Skin of body (tissue), 1 donor: ENCODE measurements at regions not wholly inside any gene's neighbourhood (a gene's known extent, or its start where the extent isn't known, plus 50 kb on each side); places are given as distances from the start of the nearest gene placed in this dataset.
"Not testable (repeated sequence)": the region's sequence is repeated elsewhere in the genome, so short reads cannot be mapped to it uniquely, and the experiment has no call there.

ENCODE experiments used
- DNase-seq: peaks from one replicate; lab custom pipeline; 2025; lab: John Stamatoyannopoulos, UW

DNA sequence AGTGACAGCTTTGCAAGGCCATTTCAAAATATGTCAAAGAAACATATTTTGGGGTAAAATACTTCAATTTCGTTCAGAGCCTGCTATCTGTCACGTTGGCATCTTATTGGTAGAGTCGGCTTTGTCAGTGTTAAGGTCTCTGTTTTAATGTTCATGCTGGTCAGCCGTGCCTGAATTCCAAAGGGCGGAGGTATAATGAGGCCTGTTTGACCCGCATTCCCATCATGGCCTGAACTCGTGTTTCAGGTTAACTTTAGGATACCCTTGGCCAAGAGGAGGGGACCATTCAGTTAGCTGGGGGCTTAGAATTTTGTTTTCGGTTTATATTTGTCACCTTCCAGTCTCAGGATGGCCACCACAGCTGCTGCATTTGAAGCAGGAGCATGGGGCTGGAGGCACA is 236.4 kb downstream of the NFATC2 start:
- no peak for DNase-seq

DNA sequence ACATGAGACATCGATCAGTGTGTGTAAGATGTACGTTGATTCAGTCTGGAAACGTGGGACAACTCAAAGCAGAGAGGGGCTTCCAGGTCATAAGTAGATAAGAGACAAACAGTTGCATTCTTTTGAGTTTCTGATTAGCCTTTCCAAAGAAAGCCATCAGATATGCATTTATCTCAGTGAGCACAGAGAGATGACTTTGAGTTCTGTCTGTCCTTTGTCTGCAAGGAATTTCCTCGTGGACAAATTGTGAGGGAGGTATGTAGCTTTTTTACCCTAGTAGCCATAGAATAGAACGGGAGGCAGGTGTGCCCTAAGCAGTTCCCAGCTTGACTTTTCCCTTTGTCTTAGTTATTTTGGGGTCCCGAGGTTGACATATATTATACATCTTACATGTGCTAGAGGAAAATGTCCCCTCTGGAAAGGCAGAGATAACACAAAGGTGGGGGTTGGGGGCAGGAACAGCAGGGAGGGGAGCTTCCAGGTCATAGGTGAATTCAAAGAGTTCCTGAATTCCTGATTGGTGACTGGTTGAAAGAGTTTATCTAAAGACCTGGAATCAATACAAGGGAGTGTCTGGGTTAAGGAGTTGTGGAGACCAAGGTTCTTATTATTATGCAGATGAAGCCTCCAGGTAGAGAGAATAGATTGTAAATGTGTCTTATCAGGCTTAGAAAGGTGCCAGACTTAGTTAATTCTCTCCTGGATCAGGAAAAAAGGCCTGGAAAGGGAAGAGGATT is 237.0 kb downstream of the NFATC2 start:
- no peak for DNase-seq

DNA sequence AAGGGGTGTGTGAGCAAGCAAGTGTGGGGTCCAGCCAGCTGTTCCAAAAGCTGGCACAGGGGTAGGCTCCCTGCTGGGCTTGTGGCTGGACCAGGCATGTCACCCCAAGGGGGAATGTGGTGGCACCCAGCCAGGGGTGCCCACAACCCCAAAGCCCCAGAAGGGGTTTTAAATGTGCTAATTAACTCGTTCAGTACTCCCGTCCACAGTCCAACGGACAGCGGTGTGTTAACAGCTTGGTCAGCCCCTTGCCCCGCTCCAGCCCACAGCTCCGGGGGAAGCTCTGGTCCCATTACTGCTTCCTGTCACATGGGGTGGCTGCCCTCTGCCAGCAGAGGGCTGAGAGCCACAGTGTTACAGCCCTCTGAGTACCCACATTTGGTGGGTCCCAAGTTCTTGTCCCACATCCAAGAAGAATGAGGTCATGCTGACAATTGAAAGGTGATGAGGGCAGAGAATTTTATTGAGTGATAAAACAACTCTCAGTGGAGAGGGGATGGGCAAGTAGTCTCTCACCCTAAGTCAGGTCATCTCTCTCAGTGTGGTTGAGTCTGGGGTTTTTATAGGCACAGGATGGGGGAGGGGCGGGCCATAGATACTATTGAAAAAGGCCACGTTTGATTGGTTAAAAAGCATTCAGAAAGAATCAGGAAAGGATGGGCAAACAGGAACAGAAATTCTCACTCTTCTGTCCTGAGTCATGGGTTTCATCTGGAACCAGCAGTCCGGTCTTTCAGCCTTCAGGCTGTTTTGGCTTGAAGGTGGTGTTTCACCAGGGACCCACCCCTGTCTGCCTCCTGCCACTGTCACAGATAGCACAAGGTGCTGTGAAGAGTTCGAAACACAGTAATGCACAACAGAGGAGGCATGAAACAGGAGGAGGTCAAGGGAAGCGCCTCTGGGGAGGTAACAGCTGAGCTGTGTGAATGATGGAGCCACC is 238.5 kb downstream of the NFATC2 start:
- DNase-seq, result no peak

DNA sequence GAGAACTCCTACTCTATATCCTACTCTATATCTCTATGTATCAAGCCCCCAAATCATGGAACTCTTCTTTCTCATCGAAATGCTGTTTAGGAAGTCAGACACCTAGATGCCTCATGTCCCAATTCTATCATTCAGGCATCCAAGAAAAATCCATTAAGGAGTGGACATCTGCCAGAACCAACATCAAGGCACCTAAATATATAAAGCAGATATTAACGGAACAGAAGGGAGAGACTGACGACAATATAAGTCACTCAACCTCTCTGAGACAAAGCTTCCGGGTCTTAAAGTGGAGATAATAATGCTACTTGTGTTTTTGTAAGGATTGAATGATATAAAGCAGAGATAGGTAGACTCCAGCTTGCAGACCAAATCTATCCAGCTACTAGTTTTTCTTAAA is 241.5 kb downstream of the NFATC2 start:
- DNase-seq, result no peak

DNA sequence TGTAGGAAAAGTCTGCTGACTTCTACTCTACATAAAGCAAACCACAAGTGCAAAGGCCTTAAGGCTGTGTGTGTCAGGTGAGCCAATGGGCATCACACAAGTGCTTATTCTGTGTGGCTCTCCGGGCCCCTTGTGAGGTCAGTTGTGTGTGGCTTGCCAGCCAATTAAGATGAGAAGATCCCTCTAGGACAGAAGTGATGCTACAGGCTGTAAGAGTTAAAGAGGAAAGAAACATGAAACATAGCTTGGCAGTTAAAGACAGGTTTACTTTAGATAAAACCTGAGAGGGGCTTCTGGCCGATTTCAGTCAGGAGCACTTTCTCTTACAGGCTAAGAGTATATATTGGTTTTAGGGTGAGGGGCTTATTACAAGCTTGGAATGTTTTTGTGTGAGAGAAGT is 242.4 kb downstream of the NFATC2 start:
- no peak for DNase-seq

DNA sequence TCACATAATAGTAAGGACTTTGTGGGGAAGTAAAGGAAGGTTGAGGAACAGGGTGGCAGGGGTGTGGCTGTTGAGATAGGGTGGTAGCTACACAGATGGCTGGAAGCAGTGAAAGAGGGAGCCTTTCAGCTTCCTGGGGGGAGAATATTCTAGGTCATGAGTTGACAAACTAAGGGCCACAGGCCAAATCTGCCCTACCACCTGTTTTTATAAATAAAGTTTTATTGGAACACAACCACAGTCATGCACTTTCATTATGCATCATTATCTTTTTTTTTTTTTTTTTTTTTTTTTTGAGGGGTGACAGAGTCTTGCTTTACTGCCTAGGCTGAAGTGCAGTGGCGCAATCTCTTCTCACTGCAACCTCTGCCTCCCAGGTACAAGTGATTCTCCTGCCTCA is 243.1 kb downstream of the NFATC2 start:
- no peak for DNase-seq

DNA sequence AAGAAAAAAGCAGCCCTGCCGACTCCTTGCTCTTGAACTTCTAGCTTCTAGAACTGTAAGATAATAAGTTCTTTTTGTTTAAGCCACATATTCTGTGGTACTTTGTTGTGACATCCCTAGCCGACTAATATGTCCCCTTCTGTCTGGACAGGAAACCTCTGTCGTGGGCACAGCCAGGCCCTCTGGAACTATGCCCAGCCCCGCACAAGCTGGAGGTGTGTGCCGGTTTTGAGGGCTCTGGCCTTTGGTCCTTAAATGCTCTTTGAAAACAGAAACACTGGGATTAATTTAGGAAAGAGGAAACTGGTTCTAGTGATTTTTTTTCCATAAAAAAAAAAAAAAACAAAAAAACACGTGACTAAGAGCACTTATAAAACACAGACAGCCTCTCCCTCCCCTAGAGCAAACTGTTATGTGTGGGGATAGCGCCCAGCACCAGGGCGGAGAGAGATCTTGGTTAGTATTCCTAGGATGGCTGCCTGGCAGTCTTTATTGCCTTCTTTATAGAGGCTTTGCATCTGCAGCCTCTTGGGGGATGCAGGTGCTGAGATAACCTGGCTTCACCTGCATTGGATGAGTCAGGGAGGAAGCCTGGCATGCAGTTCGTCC is 244.3 kb downstream of the NFATC2 start:
- DNase-seq, result no peak

DNA sequence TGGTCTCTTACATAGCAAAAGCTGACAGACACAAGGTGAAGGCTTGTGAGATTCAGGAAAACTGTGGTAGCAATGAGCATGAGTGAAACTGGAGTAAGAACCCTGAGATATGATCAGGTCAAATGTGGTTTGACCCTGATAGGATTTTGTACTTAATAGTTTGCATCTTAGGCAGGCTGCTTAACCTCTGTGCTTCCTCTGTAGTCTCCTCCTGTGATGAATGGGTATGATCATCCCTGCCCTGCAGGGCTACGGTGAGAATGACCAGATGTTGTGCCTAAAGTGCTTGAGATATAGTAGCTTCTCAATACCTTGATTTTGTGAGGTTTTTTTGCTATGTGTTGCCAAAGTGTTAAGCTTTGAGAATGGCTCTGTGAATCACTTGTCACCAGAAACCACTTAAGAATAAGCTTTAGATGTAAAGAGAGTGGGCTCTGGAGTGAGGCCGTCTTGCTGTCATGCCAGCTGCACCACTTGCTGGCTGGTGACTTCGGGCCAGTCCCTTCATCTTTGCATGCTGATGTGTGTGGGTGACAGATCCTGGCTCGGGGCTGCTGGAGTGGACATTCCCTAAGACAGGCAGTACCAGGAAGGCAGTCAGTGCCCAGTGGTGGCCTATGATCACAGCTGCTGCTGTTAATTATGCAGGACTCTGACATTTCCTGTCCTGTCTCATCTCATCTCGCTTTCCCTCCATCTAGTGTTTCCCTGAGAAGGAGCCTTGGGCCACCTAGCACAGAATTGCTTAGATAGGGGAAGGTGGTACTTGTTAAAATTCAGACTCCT is 254.7 kb downstream of the NFATC2 start:
- no peak for DNase-seq

DNA sequence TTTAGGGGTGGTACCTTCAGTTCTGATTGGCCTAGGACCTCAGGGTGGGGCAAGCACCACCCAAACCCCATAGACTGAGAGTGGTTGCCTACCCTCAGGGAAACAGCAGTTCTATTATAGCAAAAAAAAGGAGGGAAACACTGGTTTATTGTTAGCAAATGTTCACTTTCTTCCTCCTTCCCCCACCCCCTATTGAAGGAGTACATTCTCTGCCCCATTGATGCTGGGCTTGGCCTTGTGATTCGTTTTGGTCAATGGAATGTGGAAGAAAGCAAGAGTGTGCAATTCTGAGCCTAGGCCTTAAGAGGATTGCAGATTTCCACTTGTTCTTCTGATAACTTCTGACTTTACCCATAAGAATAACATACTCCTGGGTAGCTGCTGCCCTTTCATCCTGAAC is 255.8 kb downstream of the NFATC2 start:
- DNase-seq, result no peak

DNA sequence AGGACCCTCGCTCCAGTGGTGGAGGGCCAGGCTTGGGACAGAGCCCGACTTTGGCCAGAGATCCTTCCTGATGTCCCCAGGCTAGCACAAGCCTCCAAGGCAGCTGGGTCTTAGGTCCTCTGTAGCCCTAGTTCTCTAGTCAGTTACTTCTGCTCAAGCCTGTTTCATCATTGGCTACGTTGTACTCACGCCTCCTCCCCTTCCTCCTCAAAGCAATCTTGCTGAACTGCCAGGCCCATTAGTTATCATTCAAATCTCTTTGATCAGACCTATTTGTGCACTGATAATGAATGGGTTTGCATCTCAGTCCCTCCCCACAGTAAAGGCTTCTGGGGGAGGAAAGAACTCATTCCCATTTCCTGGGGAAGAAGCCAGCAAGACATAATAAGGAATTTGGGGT is 256.8 kb downstream of the NFATC2 start:
- DNase-seq, result no peak

DNA sequence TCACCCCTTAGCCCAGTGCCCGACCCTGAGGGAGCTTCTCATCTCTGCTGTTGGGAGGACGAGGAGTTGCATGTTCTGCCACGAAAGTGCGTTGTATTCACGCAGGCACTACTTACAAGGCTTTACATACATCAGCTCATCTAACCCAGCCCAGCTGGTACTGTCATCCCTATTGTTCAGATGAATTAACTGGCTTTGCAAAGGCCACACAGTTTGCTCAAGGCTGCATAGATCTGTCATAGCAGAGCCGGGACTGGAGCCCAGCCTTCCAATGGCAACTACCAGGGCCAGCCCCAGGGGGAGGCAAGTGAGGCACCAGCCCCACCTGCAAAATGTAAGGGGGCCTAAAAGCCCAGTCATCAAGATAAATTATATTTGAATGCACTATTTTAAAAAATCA is 257.6 kb downstream of the NFATC2 start:
- no peak for DNase-seq

DNA sequence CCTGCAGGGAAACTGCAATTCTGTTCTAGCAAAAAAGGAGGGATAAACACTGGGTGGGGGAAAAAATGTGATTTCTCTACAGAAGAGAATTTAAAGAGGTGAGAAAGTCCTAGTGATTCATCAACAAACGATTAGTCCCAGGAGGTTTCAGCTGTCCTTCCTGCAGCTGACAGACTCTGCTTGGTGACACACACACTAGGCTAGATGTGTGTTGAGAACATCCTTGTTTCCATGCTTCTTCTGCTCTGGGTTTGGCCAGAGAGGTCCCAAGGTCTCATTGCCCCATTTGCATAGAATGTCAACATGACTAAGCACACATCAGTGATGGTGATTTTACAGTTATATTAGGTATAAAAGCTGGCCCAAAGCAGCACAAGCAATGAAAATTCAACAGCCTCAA is 258.3 kb downstream of the NFATC2 start:
- DNase-seq, result no peak

DNA sequence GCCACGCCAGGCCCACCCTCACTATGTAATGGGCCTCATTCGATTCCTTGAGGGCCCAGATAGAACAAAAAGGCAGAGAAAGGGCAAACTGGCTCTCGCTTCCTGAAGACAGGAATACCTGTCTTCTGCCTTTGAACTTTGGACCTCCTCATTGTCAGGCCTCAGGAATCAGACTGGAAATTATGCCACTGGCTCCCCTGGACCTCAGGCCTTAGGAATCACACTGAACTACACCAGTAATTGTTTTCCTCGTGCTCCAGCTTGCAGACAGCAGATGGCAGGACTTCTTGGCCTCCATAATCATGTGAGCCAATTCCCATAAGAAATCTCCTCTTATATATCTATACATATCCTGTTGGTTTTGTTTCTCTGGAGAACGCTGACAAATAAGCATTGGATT is 258.6 kb upstream of the KCNG1 start:
- DNase-seq, result no peak

DNA sequence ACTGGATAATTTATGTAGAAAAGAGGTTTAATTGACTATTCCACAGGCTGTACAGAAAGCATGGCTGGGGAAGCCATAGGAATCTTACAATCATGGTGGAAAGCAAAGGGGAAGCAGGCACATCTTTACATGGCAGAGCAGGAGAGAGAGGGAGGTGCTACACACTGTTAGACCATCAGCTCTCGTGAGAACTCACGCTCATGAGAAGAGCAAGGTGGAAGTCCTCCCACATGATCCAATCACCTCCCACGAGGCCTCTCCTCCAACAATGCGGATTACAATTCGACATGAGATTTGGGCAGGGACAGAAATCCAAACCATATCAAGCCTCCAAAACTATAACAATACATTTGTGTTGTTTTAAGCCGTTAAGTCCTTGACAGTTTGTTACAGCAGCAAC is 257.1 kb upstream of the KCNG1 start:
- no peak for DNase-seq

DNA sequence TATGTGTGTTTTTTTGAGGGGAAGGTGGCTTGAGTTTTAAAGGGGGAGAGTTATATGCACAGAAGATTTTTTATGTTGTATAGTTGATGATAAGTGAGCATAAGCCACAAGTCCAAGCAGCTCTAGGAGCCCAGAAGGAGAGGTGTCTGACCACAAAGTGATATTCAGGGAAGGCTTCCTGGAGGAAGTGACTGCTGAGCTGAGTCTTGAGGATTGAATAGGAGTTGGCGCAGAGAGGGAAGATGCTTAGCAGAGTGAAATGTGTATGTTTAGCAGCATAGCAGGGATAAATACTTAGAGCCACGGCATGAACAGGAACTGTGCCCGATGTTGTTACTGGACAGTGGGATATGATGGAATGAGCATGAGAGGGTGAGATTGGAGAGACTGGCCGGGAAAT is 255.1 kb upstream of the KCNG1 start:
- no peak for DNase-seq

DNA sequence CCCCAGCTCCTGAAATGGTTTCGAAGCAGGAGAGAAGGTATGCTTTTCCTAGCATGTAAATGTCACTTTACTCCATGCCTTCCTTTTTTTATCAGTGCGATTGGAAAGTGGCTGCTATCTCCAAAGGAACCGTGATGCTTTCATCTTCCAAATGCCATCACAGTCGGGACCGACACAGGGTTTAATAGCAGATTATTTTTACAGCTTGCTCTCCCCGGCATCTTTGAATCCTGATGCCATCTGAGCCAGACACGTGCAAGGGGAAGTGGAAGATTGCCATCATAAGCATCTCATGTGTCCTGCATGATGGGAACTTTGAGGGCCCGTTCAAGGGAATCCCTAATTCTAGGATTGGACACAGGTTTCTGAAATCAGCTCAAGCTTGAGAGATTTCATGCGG is 253.4 kb upstream of the KCNG1 start:
- no peak for DNase-seq

DNA sequence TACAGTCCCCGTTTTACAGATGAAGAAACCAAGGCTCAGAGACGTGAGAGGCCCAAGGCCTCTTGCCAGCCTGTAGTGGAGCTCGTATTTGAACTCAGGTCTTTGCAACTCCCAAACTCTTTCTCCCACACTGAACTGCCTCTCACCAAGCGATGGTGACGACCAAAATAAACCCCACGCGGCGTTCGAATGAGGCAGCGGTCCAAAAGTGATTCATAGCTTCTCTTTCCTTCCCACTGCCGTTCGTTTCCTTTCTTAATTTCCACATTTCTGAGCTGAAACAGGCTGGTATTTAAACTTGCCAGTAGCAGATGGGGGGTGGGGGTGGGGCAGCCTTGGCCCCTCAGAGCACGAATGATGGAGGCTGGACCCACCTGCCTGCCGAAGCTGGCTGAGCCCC is 252.9 kb upstream of the KCNG1 start:
- DNase-seq, result no peak

DNA sequence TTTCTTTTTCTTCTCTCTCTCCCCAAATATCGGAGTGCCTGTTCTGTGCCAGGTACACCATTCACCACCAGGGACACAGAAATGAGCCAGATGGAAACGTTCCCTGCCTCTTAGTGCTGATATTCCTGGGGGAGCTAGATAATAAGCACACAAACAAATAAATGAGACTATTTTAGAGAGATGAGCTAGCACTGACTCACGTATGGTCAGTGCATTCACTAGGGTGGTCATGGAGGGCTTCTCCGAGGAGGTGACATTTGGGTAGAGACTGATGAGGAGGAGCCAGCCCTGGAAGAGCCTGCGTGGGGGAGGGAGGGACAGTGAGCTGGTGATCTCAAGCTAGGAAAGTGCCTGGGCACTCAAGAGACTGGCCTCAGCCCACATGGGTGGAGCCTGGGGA is 252.3 kb upstream of the KCNG1 start:
- DNase-seq, result no peak

DNA sequence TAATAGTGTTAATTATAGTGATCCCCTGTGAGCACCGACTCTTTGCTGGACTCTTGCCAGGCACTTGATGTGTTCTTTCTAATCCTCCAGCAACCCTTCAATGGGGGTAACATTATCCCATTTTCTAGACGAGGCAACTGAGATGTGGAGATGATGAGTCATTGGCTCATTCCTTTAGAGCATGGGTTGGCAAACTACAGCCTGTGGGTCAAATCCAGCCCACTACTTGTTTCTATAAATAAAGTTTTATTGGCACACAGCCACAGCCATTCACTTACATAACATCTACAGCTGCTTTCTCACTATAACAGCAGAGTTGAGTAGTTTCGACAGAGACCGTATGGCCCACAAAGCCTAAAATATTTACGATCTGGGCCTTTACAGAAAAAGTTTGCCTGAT is 249.5 kb upstream of the KCNG1 start:
- DNase-seq, result no peak

DNA sequence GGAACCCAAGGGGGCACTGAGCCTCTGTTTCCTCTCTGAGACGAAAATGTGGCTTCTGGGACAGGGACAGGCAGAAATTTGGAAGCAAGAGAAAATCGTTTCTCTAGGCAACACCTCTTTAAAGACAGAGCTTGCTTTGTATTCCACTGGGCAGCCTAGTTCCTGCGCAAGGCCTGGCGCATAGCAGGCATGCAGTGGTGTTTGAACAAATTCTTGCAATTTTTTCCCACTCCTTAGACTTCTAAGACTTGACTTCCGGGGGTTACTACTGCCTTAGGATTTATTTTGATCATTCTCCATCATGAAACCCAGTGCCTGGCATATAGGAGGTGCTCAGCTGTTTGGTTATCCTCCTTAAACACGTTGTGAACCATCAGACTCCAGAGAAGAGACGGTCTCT is 249.0 kb upstream of the KCNG1 start:
- DNase-seq, result no peak

DNA sequence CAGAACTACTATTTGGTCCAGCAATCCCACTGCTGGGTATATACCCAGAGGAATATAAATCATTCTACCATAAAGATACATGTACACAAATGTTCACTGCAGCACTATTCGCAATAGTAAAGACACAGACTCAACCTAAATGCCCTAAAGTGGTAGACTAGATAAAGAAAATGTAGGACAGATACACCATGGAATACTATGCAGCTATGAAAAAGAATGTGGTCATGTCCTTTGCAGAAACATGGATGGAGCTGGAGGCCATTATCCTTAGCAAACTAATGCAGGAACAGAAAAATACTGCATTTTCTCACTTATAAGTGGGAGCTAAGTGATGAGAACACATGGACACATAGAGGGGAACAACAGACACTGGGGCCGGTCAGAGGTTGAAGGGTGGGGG is 248.4 kb upstream of the KCNG1 start:
- DNase-seq, result not testable (repeated sequence)

DNA sequence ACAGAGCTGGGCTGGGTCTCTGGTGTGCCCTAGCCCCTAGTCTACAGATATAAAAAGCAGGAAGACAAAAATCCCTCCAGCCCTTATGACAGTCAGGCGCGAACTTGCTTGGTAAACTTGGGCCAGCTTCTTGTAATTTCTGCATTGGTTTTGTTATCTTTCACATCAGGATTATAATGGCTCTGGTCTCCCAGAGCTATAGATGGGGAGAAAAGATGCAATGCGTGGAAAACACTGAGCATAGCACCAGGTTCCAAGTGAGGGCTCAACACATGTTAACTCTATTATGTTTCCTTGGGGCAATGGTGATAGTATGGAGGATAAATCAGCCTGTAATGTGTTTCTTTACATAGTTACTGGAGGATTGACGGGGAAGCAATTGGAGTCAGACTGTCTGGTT is 246.8 kb upstream of the KCNG1 start:
- no peak for DNase-seq
